Endothelial cell (in vitro differentiated cells): ENCODE measurements at regions not wholly inside any gene's neighbourhood (a gene's known extent, or its start where the extent isn't known, plus 50 kb on each side); places are given as distances from the start of the nearest gene placed in this dataset.

Source experiments
- DNase-seq: peaks from one replicate; pipeline ENCODE4 v3.0.0; 2021; ENCODE audit warnings: low spot score
- H3K27ac Mint-ChIP-seq: one replicate; pipeline ENCODE4 v1.8.0; 2021; ENCODE audit warnings: mixed read lengths, inconsistent platforms; ENCODE audit not compliant: unreplicated experiment
- H3K27me3 Mint-ChIP-seq: one replicate; pipeline ENCODE4 v1.8.0; 2021; ENCODE audit warnings: mild to moderate bottlenecking, moderate library complexity, mixed read lengths, inconsistent platforms; ENCODE audit not compliant: unreplicated experiment
- H3K36me3 Mint-ChIP-seq: one replicate; pipeline ENCODE4 v1.8.0; 2021; ENCODE audit warnings: mild to moderate bottlenecking, low read depth, mixed read lengths, inconsistent platforms; ENCODE audit not compliant: unreplicated experiment
- H3K4me1 Mint-ChIP-seq: one replicate; pipeline ENCODE4 v1.8.0; 2021; ENCODE audit warnings: mild to moderate bottlenecking, mixed read lengths, inconsistent platforms; ENCODE audit not compliant: unreplicated experiment
- H3K4me3 Mint-ChIP-seq: one replicate; pipeline ENCODE4 v1.8.0; 2021; ENCODE audit warnings: mild to moderate bottlenecking, mixed read lengths, inconsistent platforms; ENCODE audit not compliant: unreplicated experiment
- H3K9me3 Mint-ChIP-seq: one replicate; pipeline ENCODE4 v1.8.0; 2021; ENCODE audit warnings: mixed read lengths, inconsistent platforms; ENCODE audit not compliant: unreplicated experiment
- CTCF ChIP-seq: fragments of 200-600 bp; sonication (generic); IDR thresholded peaks from one replicate; pipeline ENCODE4 v1.5.0; 2021; ENCODE audit warnings: antibody characterized with exemption; ENCODE audit not compliant: unreplicated experiment

- Mint-ChIP-seq H3K4me3 (peak overlapping the region; percentile 86), H3K9me3 (peaks cover 88% of the 10 kb centered on the region), H3K27me3 (peaks cover 50% of the 10 kb centered on the region), H3K27ac (peak overlapping the region; percentile 57), H3K4me1 (no peaks in the 10 kb centered on the region), H3K36me3 (peaks cover 98% of the 10 kb centered on the region)
- TF ChIP-seq CTCF, result no peak
- DNase-seq, result no peak
Observed at GRCh38 chr15:25051399-25052154, 96.8 kb downstream of the SNRPN start.

- Mint-ChIP-seq H3K4me1 (no peaks in the 10 kb centered on the region), H3K4me3 (peak overlapping the region; percentile 86), H3K9me3 (peaks cover 88% of the 10 kb centered on the region), H3K27ac (no peak overlapping the region), H3K36me3 (peaks cover 98% of the 10 kb centered on the region), H3K27me3 (peaks cover 54% of the 10 kb centered on the region)
- no peak for DNase-seq
- TF ChIP-seq CTCF, result no peak
Observed at GRCh38 chr15:25052191-25052999, 97.6 kb downstream of the SNRPN start.

GRCh38 chr15:25053000-25053815 lies 98.4 kb downstream of the SNRPN start:
- TF ChIP-seq CTCF, result no peak
- no peak for DNase-seq
- H3K4me3 Mint-ChIP-seq, result peak overlapping the region; percentile 86

GRCh38 chr15:25054329-25054728 lies 99.5 kb downstream of the SNRPN start:
- Mint-ChIP-seq H3K36me3 (peaks cover 99% of the 10 kb centered on the region), H3K27me3 (peaks cover 66% of the 10 kb centered on the region), H3K9me3 (peaks cover 94% of the 10 kb centered on the region), H3K4me3 (peak overlapping the region; percentile 67), H3K27ac (no peak overlapping the region), H3K4me1 (no peaks in the 10 kb centered on the region)
- DNase-seq, result no peak
- TF ChIP-seq CTCF, result no peak

More at GRCh38 chr15:25053000-25053815, 98.4 kb downstream of the SNRPN start:
- no peaks in the 10 kb centered on the region for H3K4me1 Mint-ChIP-seq
- H3K36me3 Mint-ChIP-seq, result peaks cover 98% of the 10 kb centered on the region
- peaks cover 57% of the 10 kb centered on the region for H3K27me3 Mint-ChIP-seq
- H3K27ac Mint-ChIP-seq, result no peak overlapping the region
- H3K9me3 Mint-ChIP-seq, result peaks cover 90% of the 10 kb centered on the region
